GM18520 (cell line): ENCODE measurements at regions not wholly inside any gene's neighbourhood (a gene's known extent, or its start where the extent isn't known, plus 50 kb on each side); places are given as distances from the start of the nearest gene placed in this dataset.
"Not testable (repeated sequence)": the region's sequence is repeated elsewhere in the genome, so short reads cannot be mapped to it uniquely, and the experiment has no call there.

ENCODE experiments used
- ATAC-seq: cut with Tn5 transposase; IDR thresholded peaks from one replicate; pipeline ENCODE4 v1.9.1; 2021; ENCODE audit not compliant: unreplicated experiment

DNA sequence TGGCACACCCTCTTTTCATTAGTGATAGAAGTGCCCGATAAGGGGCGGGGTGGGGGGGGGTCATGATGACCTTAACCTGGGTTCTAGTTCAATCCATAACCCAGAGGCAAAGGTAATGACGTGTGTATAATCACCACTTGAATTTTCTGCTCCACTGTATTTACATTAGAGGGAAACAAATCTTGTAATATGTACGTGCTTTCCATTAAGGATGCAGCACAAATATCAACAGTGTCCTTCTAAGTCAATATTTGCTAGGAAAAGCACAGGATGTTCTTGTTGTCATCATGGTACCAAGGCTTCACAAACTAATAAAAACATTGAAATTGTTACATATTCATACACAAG is 121.2 kb upstream of the SLC38A2 start:
- no peak for ATAC-seq

DNA sequence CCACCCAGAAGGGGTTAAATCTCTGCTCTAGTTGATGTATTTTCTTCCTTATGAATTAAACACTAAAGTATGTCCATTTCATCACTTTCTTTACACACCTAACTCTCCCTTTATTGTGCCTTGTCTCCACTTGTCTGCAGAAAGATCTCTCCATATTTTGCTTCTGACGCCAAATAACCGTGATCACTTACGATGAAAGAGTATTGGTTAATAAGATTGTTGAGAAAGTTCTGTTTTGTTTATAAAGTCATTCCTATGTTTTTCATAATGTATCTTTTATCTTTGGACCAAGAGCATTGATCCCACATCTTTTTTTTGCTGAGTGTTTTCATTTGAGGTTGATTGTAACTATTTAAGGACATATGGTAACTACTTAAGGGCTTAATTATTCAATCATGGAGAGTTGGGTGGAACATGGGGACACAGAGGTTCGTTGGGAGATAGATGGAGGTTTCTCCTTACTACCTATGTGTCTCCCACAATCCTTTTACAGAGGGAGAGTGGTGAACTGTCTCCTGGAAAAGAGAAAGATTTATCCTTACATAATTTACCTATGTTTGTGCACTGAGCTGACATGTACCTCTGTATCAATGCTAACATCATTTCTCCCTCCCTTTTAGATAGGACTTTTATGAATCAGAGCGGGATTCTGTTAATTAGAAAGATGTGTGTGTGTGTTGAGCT is 120.7 kb upstream of the SLC38A2 start:
- no peak for ATAC-seq

DNA sequence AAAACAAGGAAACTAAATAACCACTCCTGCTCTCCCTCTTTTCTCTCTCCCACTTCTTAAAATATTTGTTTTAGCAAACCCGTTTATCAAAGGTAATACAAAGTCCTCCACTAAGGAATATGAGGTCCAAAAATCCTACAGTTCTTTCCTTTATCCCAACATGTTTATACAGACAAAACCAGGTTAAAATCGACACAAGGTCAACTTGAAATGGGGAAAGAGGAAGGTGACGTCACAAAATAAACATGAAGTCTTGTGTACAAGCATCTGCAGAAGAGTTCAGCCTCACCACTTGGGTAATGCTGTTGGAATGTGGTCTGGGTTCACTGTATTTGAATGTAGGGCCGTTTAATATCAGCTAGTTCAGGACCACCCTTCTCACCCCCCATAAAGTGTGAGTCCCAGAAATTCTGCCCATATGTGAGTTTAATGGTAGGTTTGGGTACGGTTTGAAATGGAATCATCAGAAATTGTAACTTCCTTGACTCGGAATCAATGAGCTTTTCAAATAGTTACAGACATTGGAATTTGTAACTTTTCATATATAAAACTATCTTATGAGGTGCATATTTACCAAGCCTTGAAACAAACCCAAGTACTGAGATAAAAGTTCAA is 120.0 kb upstream of the SLC38A2 start:
- ATAC-seq: no peak

DNA sequence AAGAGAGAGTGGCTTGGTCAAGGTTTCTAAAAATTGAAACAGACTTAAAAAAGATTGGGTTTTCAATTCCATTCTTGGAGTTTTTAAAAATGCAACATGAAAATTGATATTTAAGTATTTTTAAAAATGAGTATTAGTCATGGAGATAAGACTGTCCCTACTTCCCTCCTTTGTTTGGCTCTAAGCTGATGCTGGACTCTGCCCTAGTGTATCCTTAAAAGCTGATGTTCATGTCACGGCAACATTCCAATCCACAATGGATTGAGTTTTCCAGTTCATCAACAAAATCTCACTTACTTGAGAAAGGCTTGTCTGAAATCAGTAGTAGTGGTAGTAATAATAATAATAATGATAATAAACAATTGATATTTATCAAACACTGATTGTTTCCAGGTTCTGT is 119.0 kb upstream of the SLC38A2 start:
- no peak for ATAC-seq

DNA sequence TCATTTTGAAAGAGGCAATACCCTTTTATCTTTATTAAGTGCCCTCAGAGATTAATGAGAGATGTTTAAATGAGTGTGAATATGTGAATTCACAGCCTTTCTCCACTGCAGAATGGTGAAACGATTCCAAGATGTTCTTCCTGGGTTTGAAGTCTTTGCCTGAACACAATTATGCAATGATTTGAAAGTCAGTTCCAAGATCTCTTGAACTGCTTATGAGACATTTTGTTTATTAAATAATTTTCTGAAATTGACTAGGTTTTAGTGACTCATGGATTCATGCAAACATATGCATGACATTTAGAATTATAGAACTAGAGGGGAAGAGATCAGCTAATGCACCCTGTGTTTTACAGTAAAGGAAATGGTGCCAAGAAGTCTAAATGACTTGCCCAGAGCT is 118.1 kb upstream of the SLC38A2 start:
- no peak for ATAC-seq

DNA sequence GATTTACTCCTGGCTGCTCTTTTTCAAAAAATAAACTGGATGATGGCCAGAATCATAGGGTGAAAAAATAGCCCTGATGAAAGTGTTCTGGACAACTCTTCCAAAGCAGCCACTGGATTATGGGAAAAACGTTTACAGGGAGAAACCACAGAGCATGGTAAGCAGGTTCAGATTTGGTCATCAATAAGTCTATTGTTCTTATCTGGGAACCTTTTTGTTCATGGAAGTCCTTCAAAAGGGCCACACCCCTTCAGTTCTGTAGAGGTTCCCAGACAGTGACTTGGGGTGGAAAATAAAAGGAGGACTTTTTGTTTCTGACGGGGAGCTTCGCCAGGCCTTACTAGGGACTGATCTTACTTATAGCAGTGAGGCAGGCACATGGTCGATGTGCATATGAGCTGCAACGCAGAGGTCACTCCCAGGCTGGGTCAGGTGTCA is 117.4 kb upstream of the SLC38A2 start:
- ATAC-seq: no peak

DNA sequence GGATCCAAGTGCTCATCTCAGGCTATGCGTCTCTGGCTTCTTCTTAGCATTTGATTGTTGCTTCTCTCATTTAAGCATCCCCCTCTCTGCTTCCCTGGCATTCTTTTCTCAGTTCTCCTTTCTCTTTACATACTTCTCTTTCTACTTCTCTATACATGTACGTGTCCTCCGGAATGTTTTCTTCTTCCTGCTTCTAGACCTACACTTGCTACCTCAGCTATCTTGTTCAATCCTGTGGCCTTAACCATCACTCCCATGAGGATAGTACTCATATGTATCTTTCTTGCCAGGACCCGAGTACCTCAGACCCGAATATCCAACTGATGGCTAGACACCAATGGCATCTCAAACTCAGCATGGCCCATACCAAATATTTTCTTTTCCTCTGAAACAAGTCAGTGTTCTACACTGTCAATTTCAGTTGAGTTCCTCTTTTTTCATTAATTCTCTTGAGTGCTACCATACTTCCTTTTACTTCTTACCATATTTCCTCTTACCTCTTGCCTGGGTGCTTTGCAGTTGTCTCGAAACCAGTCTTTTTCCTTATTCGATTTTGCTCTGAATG is 115.1 kb upstream of the SLC38A2 start:
- no peak for ATAC-seq

DNA sequence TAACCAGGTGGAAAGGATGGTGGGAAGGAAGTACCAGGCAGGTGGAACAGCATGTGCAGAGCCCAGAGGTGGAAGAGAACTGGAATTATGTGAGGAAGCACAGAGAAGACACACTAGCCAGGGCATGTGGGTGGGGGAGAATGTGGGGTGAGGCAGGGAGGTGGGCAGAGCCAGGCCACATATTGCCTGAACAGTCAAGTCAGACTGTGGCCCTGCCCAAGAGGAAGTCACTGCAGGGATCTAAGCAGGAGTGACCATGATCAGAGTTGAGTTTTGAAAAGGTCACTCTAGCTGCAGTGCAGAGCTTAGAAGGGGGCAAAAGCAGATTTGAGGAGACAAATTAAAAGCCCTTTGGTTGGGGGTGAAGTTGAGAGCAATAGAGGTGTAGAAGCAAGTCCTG is 114.0 kb upstream of the SLC38A2 start:
- no peak for ATAC-seq

DNA sequence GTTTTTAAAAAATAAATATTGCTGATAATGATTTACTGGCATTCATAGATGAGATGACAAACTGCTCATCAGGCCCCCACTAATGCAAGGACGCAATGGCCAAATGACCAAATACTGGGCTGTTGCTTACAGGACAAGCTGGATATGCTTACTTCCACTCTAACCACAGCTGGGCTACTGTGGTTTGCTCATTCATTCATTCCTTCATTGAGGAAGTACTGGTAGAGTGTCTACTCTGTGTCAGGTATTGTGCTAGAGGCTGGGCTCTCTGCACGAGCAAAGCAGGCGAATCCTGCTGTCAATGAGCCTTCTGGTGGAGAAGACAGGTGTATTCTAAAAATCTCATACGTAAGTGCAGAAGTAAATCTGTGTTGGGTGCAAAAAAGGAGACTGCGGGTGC is 113.3 kb upstream of the SLC38A2 start:
- ATAC-seq: no peak

DNA sequence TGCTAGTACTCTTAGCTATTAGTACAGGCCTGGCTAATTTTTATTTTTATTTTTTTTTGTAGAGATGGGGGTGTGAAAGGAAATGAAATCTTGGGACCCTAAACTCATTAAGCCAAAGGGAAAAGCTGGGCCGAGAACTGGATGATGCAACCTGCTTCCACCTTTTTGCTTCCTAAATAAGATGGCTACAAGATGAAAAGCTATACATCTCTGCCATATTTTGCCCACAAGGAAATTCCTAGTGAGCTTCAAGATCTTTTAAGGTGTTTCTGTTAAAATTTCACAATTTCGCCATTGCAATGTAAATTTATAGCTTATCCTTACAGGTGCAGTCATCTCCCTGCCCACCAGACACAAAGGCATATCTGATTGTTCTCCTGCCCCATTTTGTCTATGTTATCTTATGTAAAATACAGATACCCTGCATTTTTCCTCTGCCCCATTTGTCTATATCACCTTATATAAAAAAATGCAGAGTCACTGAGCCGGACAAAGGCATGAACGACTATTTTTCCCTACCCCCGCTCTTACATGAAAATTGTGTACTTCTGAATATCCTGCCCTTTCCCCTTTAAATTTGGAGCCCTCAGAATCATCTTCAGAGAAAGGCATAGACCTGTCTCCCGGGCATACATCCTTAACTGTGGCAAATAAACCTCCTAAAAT is 112.0 kb upstream of the SLC38A2 start:
- no peak for ATAC-seq

DNA sequence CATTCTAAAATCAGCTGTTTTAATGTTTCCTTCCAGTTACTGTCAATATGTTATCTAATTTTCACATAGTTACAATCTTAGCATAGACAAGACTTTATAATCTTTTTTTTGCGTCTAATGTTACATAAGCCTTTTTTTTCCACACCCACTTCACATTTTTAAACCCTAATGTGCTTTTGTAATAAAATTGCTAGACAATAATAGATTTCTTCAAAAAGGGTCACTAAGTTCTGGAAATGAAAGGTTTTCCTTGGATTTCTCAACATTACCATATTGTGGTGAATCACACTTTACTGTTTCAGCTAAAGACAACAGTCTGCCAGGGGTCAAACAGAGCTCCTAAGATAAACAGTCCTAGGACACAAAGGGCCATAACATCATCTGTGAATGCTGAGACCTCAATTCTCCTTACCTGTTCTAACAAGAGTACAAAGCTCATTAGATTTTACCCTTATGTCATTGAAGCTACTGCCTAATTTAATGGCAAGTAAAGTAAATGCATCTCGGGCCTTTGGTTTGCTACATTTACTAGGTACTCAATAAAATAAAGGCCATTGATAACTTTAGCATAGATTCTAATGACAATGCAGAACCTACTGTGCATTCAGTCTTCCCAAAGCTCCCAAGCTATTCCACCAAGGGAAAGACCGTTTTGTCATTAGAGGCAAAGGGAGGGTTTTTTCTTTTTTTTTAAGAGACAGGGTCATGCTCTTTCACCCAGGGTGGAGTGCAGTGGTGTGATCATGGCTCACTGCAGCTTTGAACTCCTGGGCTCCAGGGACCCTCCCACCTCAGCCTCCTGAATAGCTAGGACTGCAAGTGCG is 111.2 kb upstream of the SLC38A2 start:
- ATAC-seq: no peak

DNA sequence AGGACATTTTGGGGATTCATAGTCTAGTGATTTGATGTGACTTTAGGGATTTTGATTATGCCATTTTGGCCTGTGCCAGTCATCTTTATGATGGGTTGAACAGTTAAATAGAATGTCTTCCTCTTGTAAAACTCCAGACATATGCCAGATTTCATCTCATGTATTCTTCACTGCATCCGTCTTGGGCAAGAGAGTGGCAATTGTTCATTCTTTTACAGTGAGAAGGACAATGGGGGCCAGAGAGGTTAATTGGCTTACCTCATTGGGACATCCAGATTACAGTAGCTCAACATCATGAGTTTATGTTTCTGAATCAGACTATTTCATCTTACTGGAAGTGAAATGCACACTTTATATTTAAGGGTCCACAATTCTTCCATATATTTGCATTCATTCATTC is 108.2 kb upstream of the SLC38A2 start:
- no peak for ATAC-seq

DNA sequence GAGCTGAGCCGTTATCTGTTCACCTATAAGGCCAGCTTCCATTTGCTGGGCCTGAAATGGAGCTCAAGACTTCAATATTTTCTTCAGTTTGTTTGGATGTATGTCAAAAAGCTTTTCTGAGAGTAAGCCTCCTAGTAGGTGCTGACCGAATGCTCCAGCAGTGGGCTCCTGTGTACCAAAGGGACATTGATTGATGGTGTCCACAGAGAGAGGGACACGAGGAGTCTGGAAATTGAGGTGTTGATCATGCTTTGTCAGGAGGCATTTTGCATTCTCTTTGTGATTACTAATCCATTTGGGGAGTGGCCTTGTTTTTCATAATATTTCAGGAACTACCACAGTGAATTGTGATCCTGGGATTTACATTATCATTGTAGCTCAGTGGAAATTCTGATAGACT is 107.7 kb upstream of the SLC38A2 start:
- ATAC-seq: no peak

DNA sequence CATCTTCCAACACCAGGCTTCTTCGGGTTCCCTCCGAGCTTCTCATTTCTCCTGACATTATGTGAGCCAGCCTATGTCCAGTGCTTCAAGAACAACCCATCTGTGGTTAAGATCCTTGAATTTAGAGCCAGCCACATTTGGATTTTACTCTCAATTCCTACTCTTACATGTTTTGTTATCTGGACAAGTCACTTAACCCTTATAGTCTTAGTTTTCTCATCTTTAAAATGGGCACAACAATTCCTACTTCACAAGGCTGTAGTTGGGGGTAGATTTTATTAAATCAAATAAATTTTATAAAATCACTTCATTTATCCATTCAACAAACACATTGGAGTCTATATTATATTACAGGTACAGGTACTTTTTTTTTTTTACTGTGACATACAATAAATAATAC is 105.5 kb upstream of the SLC38A2 start:
- ATAC-seq: no peak

DNA sequence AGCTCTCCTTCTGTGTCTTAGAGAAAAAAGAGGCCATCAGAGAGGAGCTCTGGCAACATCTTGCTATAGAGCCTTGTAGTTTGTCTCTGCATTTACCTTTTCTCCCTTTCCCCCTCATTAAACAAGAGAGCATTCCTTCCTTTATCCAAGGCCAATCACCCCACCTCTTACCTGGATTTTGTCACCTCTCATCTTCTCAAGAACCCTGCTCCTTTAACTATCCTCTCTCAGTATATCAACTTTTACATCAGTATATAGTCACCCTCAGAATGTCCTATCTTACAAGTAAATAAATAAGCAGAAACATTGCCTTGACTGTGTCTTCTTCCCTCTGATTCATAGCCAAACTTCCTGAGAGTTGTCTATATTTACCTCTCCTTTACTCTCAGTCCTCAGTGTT is 105.0 kb upstream of the SLC38A2 start:
- ATAC-seq: no peak

DNA sequence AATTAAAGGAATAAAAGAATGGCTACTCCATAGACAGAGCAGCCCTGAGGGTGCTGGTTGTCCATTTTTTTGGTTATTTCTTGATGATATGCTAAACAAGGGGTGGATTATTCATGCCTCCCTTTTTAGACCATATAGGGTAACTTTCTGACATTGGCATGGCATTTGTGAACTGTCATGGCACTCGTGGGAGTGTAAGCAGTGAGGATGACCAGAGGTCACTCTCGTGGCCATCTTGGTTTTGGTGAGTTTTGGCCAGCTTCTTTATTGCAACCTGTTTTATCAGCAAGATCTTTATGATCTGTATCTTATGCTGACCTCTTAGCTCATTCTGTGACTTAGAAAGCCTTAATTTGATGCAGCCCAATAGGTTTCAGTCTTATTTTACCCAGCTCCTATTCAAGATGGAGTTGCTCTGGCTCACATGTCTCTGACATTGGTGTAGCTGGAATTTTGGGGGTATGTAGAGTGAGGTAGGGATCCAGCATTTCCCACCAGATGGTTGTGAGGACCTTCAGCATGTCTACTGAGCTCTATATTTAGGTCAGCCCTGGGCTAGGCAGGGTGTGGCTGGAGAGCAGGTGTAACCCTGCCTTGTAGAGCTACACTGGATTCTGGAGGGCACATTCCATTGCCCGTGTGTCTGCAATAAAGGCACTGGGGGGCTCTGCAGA is 103.5 kb upstream of the SLC38A2 start:
- no peak for ATAC-seq

DNA sequence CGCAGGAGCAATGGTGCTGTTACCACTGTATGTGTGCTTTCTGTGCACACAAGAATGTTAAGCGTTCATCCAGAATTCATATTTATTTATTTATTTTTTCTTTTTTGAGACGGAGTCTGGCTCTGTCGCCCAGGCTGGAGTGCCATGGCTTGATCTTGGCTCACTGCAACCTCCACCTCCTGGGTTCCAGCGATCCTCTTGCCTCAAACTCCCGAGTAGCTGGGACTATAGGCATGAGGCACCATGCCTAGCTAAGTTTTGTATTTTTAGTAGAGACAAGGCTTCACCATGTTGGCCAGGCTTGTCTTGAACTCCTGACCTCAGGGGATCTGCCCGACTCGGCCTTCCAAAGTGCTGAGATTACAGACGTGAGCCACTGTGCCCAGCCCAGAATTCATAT is 101.8 kb upstream of the SLC38A2 start:
- not testable (repeated sequence) for ATAC-seq

DNA sequence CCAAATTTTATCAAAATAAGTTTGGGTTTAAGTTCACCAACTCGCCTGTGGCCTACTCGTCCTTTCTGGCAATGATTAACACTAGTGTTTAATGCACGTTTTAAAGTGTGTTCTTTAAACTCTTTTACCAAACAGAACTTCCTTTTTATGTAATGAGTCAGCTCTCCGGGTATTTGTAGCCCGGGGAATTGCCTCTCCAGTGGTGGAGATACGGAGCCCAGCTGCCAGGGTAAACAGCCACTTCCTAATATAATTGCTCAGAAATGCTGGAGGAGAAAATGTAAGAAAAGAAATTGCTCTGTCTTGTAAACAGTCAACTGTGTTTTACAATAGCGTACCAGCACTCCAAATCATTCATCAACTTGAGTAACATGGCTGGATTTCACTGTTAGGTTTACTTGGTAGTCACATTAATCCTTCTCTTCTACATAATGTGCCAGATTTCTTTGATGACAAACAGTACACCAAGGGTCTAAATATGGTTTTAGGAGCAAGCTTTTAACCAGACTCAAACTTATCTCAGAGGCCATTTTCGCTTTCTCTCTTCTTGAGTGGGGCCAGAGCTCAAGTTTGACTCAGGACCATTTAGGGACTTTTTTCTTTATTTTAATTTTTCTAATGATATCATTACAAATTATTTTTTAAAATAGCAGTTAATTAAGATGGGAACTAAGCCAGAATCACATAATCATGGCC is 101.2 kb upstream of the SLC38A2 start:
- peak; percentile 66 for ATAC-seq

DNA sequence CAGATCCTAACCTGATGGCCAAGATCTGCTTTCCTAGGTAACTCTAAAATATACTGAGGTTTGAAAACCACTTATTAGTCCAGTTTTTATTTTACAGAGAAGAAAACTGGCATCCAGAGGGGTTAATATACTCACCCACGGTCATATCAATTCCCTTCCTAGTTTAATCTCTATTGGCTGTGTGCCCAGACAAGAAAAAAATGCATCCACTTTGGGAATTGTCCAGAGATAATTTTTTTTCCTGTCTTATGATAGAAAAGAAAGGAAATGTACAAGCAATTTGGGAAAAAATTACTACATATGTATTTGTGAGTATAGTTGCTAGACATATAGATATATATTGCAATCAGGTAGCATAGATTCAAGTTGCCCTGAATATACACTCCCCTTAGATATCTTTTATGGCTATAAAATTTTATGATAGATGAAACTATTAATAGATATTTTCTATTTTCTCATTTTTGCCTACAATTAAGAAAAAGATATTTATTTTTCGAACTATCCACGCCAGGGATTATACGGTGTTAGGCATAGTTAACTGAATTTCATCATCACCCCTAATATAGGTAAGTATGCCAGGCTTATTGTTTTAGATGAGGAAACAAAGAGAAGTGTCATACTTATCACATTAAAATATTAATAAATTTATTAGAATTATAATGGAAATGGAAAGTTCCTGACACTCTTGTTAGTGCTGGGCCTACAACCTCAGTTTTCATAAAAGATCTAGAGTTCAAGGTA is 100.5 kb upstream of the SLC38A2 start:
- ATAC-seq: no peak
